Smooth muscle cell (in vitro differentiated cells): ENCODE measurements at regions not wholly inside any gene's neighbourhood (a gene's known extent, or its start where the extent isn't known, plus 50 kb on each side); places are given as distances from the start of the nearest gene placed in this dataset.

ENCODE experiments used
- DNase-seq: peaks from one replicate; lab custom pipeline; 2025; ENCODE audit not compliant: unreplicated experiment; lab: John Stamatoyannopoulos, UW
- H2AFZ ChIP-seq: fragments of 200-600 bp; sonication (generic); 2 replicates; pipeline ENCODE4 v1.6.0; 2016; ENCODE audit warnings: antibody characterized with exemption, low read depth, mild to moderate bottlenecking
- H3F3A ChIP-seq: fragments of 200-600 bp; sonication (generic); 2 replicates; pipeline ENCODE4 v1.6.0; 2017; ENCODE audit warnings: antibody characterized with exemption, low read depth
- H3K27ac ChIP-seq: fragments of 200-600 bp; sonication (generic); 2 replicates; pipeline ENCODE4 v1.5.1; 2016; ENCODE audit warnings: low read depth, mild to moderate bottlenecking
- H3K27me3 ChIP-seq: fragments of 200-600 bp; sonication (generic); 2 replicates; pipeline ENCODE4 v1.6.1; 2016; ENCODE audit warnings: low read depth, mild to moderate bottlenecking
- H3K36me3 ChIP-seq: fragments of 200-600 bp; sonication (generic); 2 replicates; pipeline ENCODE4 v1.5.1; 2016; ENCODE audit warnings: low read depth
- H3K4me1 ChIP-seq: fragments of 200-600 bp; sonication (generic); 2 replicates; pipeline ENCODE4 v1.5.1; 2016; ENCODE audit warnings: low read depth
- H3K4me2 ChIP-seq: fragments of 200-600 bp; sonication (generic); 2 replicates; pipeline ENCODE4 v1.6.0; 2016; ENCODE audit warnings: mild to moderate bottlenecking
- H3K4me3 ChIP-seq: fragments of 200-600 bp; sonication (generic); 2 replicates; pipeline ENCODE4 v1.5.1; 2016; ENCODE audit warnings: mild to moderate bottlenecking
- H3K79me2 ChIP-seq: fragments of 200-600 bp; sonication (generic); 2 replicates; pipeline ENCODE4 v1.6.0; 2016; ENCODE audit warnings: low read depth, mild to moderate bottlenecking
- H3K9ac ChIP-seq: fragments of 200-600 bp; sonication (generic); 2 replicates; pipeline ENCODE4 v1.6.0; 2016; ENCODE audit warnings: low read depth
- H3K9me3 ChIP-seq: fragments of 200-600 bp; sonication (generic); replicated peaks from 2 replicates; pipeline ENCODE4 v1.5.1; 2016; ENCODE audit warnings: low read depth
- H4K20me1 ChIP-seq: fragments of 200-600 bp; sonication (generic); 2 replicates; pipeline ENCODE4 v1.6.0; 2016; ENCODE audit warnings: low read depth
- WGBS: methylation state at CpG from one replicate; pipeline ENCODE4 v1.1.7; 2016; ENCODE audit warnings: low lambda C conversion rate; 5-methylcytosine and 5-hydroxymethylcytosine counted together
- TF ChIP-seq, protein P1 (sequence below): fragments of 200-600 bp; sonication (generic); IDR thresholded peaks from 2 replicates; pipeline ENCODE4 v1.5.1; 2017; ENCODE audit warnings: borderline replicate concordance, mild to moderate bottlenecking, antibody characterized with exemption; ENCODE audit not compliant: insufficient read depth, poor library complexity, severe bottlenecking

DNA sequence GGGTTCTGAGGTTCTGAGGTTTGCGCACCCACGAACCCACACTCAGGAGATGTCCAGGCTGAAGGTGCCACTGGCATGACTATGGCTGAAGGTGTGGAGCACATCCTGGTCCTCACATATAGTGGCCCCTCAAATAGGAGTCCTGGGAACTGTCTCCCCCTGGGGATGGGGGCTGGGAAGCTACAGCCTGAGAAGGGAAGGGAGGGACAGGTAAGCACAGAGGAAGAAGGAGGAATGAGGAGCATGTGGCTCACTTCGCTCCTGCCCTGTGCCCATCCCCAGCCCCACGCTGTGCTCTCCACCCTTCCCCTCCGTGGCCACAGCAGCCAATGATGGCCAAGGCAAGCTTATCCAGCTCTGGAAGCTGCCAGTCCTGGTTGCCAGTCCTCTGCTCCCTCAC is 123.9 kb upstream of the LHX1 start:
- no peaks in the 10 kb centered on the region for H3K79me2 ChIP-seq
- H3K27ac ChIP-seq: no peak overlapping the region
- H4K20me1 ChIP-seq: no peaks in the 10 kb centered on the region
- H3F3A ChIP-seq: no peaks in the 10 kb centered on the region
- TF ChIP-seq, protein P1, sequence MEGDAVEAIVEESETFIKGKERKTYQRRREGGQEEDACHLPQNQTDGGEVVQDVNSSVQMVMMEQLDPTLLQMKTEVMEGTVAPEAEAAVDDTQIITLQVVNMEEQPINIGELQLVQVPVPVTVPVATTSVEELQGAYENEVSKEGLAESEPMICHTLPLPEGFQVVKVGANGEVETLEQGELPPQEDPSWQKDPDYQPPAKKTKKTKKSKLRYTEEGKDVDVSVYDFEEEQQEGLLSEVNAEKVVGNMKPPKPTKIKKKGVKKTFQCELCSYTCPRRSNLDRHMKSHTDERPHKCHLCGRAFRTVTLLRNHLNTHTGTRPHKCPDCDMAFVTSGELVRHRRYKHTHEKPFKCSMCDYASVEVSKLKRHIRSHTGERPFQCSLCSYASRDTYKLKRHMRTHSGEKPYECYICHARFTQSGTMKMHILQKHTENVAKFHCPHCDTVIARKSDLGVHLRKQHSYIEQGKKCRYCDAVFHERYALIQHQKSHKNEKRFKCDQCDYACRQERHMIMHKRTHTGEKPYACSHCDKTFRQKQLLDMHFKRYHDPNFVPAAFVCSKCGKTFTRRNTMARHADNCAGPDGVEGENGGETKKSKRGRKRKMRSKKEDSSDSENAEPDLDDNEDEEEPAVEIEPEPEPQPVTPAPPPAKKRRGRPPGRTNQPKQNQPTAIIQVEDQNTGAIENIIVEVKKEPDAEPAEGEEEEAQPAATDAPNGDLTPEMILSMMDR: no peak
- no peaks in the 10 kb centered on the region for H3K36me3 ChIP-seq
- H3K4me3 ChIP-seq: no peak overlapping the region
- H3K4me2 ChIP-seq: no peak overlapping the region
- H3K27me3 ChIP-seq: peaks cover 77% of the 10 kb centered on the region
- no peaks in the 10 kb centered on the region for H3K9me3 ChIP-seq
- WGBS: 67% methylated on average over 5 of the region's 5 CpGs
- DNase-seq: no peak
- peaks cover 3% of the 10 kb centered on the region for H3K4me1 ChIP-seq
- H2AFZ ChIP-seq: no peak overlapping the region
- H3K9ac ChIP-seq: no peak overlapping the region

DNA sequence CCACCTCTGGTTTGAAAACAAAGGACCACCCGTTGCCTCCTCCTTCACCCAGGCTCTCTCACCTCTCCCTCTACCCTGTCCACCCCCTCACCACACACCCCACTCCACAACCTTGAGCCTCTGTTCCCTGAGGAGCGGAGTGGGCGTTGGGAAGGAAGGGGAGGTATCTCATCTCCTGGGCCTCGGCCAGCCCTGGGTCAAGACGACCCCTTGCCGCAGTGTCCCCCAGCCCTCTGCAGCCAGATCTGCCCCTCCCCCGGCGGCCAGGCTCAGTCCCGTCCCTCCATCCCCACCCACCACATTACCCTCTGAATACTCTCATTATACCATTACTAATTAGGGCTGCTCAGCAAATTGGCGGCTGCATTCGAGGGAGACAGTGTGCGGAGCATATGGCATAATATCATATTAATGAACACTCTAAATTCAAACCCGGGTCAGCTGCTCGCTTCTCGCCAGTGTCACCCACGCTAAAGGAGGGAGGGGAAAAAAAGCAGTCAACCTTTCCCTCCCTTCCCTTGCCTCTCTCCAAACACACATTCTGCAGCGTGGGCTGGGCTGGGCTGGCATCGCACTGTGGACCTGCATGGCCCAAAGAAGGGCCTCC is 123.2 kb upstream of the LHX1 start:
- H3F3A ChIP-seq: no peaks in the 10 kb centered on the region
- H4K20me1 ChIP-seq: no peaks in the 10 kb centered on the region
- no peak overlapping the region for H3K4me2 ChIP-seq
- H3K36me3 ChIP-seq: no peaks in the 10 kb centered on the region
- no peak overlapping the region for H3K27ac ChIP-seq
- H3K79me2 ChIP-seq: no peaks in the 10 kb centered on the region
- no peak overlapping the region for H3K4me3 ChIP-seq
- WGBS: 74% methylated on average over 17 of the region's 18 CpGs
- no peak overlapping the region for H2AFZ ChIP-seq
- H3K9me3 ChIP-seq: no peaks in the 10 kb centered on the region
- TF ChIP-seq, protein P1: no peak
- H3K4me1 ChIP-seq: no peaks in the 10 kb centered on the region
- H3K9ac ChIP-seq: no peak overlapping the region
- DNase-seq: no peak
- H3K27me3 ChIP-seq: peaks cover 77% of the 10 kb centered on the region

DNA sequence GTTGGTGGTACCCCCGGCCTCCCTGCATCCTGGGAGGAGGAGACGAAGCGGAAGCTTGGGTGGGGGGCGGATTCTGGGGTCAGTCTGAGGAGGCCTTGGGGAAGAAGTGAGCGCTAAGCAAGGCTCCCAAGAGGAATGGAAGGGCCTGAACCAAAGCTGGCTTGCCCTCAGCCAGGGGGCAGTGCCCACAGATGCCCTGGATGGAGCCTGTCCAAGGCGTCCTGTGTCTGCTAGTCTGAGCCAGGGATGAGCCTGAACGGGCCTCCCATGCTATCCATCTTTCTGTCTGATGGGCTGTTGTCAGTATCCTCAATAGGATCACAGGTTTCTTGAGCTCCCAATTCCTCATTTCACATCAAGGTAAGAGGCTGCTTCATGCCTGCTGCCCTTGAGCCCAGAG is 122.3 kb upstream of the LHX1 start:
- H3F3A ChIP-seq: no peaks in the 10 kb centered on the region
- 93% methylated on average over 7 of the region's 7 CpGs for WGBS
- no peaks in the 10 kb centered on the region for H4K20me1 ChIP-seq
- no peaks in the 10 kb centered on the region for H3K4me1 ChIP-seq
- TF ChIP-seq, protein P1: no peak
- DNase-seq: no peak
- no peak overlapping the region for H3K4me3 ChIP-seq
- H3K36me3 ChIP-seq: no peaks in the 10 kb centered on the region
- H3K9me3 ChIP-seq: no peaks in the 10 kb centered on the region
- H3K27me3 ChIP-seq: peaks cover 77% of the 10 kb centered on the region
- no peaks in the 10 kb centered on the region for H3K79me2 ChIP-seq
- no peak overlapping the region for H3K9ac ChIP-seq
- H2AFZ ChIP-seq: no peak overlapping the region
- no peak overlapping the region for H3K27ac ChIP-seq
- no peak overlapping the region for H3K4me2 ChIP-seq

DNA sequence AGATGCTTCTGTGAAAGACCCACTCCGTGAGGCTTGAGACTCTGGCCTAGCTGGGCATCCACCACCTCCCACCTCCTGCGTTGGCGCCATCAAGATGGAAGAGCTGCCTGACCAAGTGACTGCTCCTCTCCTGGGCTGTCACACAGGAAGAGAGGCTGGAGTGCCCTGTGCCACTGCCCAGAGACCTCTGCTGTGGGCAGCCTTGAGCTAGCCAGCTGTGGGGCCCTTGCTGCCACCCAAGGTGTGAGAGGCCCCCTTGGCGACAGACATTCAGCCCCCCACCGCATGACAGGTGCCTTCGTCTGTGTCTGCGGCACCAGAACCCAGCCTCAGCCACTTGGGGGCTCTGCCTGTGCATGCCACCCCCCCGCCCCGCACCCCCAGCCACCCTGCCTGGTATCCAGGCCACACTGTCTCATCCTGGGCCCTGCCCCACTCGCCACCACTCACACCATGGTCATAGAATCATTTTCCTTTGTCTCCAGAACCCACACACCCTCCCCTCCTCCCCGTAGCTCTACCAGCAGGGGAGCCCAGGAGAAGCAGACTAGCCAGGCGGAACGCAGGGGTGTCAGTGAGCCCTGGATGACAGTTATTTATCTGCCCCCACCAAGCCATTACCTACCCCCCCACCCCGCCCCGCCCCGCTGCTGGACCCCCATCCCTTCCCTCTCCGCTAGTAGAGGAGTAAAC is 120.9 kb upstream of the LHX1 start:
- 86% methylated on average over 13 of the region's 17 CpGs for WGBS
- no peak overlapping the region for H3K27ac ChIP-seq
- no peak overlapping the region for H3K9ac ChIP-seq
- no peaks in the 10 kb centered on the region for H3F3A ChIP-seq
- H3K36me3 ChIP-seq: no peaks in the 10 kb centered on the region
- no peaks in the 10 kb centered on the region for H3K4me1 ChIP-seq
- no peak overlapping the region for H3K4me2 ChIP-seq
- H3K9me3 ChIP-seq: no peaks in the 10 kb centered on the region
- no peak for DNase-seq
- H3K4me3 ChIP-seq: no peak overlapping the region
- H4K20me1 ChIP-seq: no peaks in the 10 kb centered on the region
- no peaks in the 10 kb centered on the region for H3K79me2 ChIP-seq
- peaks cover 77% of the 10 kb centered on the region for H3K27me3 ChIP-seq
- no peak overlapping the region for H2AFZ ChIP-seq
- TF ChIP-seq, protein P1: no peak
